NT2/D1 (cell line): ENCODE measurements at regions not wholly inside any gene's neighbourhood (a gene's known extent, or its start where the extent isn't known, plus 50 kb on each side); places are given as distances from the start of the nearest gene placed in this dataset.

Source experiments
- DNase-seq: peaks from one replicate; pipeline ENCODE4 v3.0.0-alpha.2; 2011; ENCODE audit warnings: low read depth, low spot score
- H3K27me3 ChIP-seq: 2 replicates; pipeline ENCODE4 v1.6.0; 2011; ENCODE audit warnings: mild to moderate bottlenecking; ENCODE audit not compliant: insufficient read length, insufficient read depth
- H3K36me3 ChIP-seq: 2 replicates; pipeline ENCODE4 v1.6.1; 2011; ENCODE audit warnings: mild to moderate bottlenecking, low read length, mixed read lengths; ENCODE audit not compliant: insufficient read depth, insufficient read length
- H3K4me1 ChIP-seq: 2 replicates; pipeline ENCODE4 v1.5.1; 2011; ENCODE audit not compliant: insufficient read depth, insufficient read length
- H3K4me3 ChIP-seq: 2 replicates; pipeline ENCODE4 v1.5.1; 2011; ENCODE audit warnings: low read depth; ENCODE audit not compliant: insufficient read length
- H3K9ac ChIP-seq: 2 replicates; pipeline ENCODE4 v1.6.0; 2011; ENCODE audit warnings: low read depth; ENCODE audit not compliant: insufficient read length
- H3K9me3 ChIP-seq: 2 replicates; pipeline ENCODE4 v1.5.1; 2011; ENCODE audit warnings: mild to moderate bottlenecking, low read length; ENCODE audit not compliant: insufficient read depth
- SUZ12 ChIP-seq: IDR thresholded peaks from 2 replicates; pipeline ENCODE4 v1.6.1; 2011; ENCODE audit not compliant: insufficient read length, insufficient read depth; ENCODE audit errors: extremely low read depth
- YY1 ChIP-seq: IDR thresholded peaks from 2 replicates; pipeline ENCODE4 v1.6.1; 2011; ENCODE audit not compliant: insufficient read length, insufficient read depth
- ZNF274 ChIP-seq: IDR thresholded peaks from 2 replicates; pipeline ENCODE4 v1.6.1; 2011; ENCODE audit warnings: mild to moderate bottlenecking, low read depth, low read length

DNA sequence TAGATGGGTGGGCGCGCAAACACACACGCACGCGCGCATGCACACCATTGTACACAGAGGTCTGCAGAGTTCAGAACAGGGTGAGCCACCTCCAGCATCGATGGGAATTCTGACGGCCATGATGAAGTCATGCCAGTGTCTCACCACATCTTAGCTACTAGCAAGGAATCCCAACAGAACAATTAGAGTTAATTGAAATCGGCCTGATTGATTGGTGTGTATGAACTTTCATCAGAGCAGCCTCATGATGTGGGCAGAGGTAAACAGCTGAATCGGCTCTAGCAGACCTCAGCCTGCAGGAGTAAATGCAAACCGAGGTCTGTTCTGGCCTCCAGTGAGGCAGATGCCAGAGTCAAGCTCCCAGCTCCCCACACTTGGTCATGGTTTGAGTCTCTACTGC lies 200.6 kb downstream of the CBLN1 start:
- Histone ChIP-seq H3K27me3 (no peaks in the 10 kb centered on the region), H3K4me3 (no peak overlapping the region), H3K9ac (no peak overlapping the region), H3K36me3 (no peaks in the 10 kb centered on the region), H3K9me3 (peaks cover 52% of the 10 kb centered on the region), H3K4me1 (no peaks in the 10 kb centered on the region)
- DNase-seq, result no peak
- TF ChIP-seq SUZ12 (no peak), YY1 (no peak), ZNF274 (no peak)

DNA sequence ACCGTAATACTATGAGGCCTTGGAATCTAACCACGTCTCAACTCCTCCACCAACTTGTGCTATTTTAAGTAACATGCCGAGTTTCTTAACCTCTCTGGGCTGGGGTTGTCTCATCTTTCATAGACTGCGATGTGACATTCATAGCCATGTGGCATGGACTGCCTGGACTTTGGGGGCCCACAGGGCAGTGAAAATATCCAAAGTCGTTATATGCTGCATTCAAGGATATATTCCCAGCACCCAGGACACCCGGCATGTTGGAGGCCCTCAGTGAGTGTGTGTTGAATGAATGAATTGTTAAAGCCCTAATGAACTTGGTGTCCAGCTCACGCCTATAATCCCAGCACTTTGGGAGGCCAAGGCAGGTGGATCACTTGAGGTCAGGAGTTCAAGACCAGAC lies 203.1 kb downstream of the CBLN1 start:
- Histone ChIP-seq H3K36me3 (no peaks in the 10 kb centered on the region), H3K9ac (no peak overlapping the region), H3K4me1 (no peaks in the 10 kb centered on the region), H3K27me3 (no peaks in the 10 kb centered on the region), H3K4me3 (no peak overlapping the region), H3K9me3 (peaks cover 34% of the 10 kb centered on the region)
- no peak for DNase-seq
- TF ChIP-seq ZNF274, result no peak
- TF ChIP-seq SUZ12, result no peak
- no peak for TF ChIP-seq YY1

DNA sequence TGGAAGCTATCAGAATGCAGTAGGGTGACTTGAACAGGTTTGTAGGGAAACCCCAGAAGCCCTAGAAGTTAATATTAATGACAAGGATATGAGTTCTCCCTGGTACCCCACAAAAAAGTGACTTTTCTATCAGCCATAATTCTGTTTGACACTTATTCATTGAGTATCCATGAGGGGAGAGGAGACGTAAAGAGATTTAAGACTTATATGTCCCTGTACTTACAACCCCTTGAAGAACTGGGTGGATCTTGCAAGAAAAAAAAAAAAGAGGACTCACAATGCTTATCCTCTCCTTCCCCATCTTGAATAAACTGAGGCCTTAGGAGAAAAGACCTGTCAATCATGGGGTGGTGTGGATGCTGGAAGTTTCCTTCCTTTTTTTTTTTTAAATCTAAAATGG lies 203.5 kb downstream of the CBLN1 start:
- Histone ChIP-seq H3K9me3 (peaks cover 34% of the 10 kb centered on the region), H3K9ac (no peak overlapping the region), H3K27me3 (no peaks in the 10 kb centered on the region), H3K36me3 (no peaks in the 10 kb centered on the region), H3K4me3 (no peak overlapping the region), H3K4me1 (no peaks in the 10 kb centered on the region)
- TF ChIP-seq ZNF274, result peak; percentile 73
- TF ChIP-seq SUZ12, result no peak
- no peak for DNase-seq

DNA sequence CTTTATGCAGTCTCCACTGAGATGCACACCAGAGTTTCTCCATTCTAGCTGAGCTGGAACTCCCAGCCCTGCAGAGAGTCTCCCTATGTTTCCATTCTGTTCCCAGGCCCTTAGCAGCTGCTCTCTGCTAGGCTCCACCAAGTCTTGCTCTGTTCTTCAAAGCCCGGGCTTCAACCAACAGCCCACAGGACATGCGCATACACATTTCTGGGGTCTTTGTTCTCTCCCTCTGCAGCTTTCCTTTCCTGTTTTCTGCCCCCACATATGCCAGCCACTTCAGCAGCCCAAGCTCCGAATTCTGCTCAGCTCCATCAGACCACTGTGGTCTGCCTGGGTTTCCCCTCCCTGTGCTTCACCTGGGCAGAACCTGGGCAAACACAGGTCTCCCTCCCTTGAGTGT lies 205.9 kb downstream of the CBLN1 start:
- TF ChIP-seq ZNF274 (no peak), YY1 (no peak), SUZ12 (no peak)
- Histone ChIP-seq H3K9me3 (peaks cover 34% of the 10 kb centered on the region), H3K36me3 (no peaks in the 10 kb centered on the region), H3K27me3 (no peaks in the 10 kb centered on the region), H3K9ac (no peak overlapping the region), H3K4me3 (no peak overlapping the region), H3K4me1 (no peaks in the 10 kb centered on the region)
- peak; percentile 44 for DNase-seq

DNA sequence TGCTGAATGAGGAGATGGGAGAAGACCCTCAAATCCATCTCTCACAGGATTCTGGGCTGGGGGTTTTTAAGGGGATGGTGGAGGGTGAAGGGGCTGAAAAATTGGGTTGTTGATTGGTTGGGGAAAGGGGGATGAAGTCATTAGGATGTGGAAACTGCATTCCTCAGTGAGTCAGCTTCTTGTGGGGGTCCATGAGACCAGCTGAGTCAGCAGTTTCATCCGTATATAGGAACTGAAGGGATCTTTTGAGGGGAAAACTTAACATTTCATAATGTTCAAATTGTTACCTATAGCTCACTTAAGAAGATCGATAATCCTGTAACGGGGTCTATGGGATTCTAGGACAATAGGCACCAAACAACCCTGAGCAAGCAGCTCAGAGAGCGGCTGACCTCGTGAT lies 213.4 kb downstream of the CBLN1 start:
- no peaks in the 10 kb centered on the region for H3K36me3 ChIP-seq
- TF ChIP-seq YY1 (no peak), ZNF274 (no peak), SUZ12 (no peak)
- H3K27me3 ChIP-seq, result no peaks in the 10 kb centered on the region
- peaks cover 8% of the 10 kb centered on the region; the same call in 1 of the 2 replicates for H3K9me3 ChIP-seq
- no peak overlapping the region for H3K4me3 ChIP-seq
- no peak overlapping the region for H3K9ac ChIP-seq
- DNase-seq, result no peak
- no peaks in the 10 kb centered on the region for H3K4me1 ChIP-seq

DNA sequence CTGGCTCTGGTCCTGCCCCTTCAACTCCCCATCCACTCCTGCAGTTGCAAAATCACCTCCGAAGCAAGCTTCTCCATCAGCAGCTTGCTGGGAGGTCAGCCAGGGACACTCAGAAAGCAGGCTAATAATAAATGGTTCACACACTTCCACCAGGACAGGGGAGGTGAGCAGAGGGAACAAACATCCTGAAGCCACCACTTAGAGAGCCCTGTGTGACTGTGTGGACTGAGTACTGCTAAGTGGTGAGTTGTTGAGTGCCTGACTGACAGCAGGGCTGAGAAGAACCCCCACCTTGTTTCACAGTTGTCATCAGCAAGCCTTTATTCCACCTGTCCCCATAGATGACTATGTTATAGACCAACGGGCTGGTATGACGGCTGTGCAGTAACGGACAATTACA lies 213.9 kb downstream of the CBLN1 start:
- Histone ChIP-seq H3K36me3 (no peaks in the 10 kb centered on the region), H3K4me3 (no peak overlapping the region), H3K9ac (no peak overlapping the region), H3K4me1 (no peaks in the 10 kb centered on the region), H3K27me3 (no peaks in the 10 kb centered on the region), H3K9me3 (peaks cover 8% of the 10 kb centered on the region; the same call in 1 of the 2 replicates)
- no peak for DNase-seq
- TF ChIP-seq SUZ12, result no peak
- no peak for TF ChIP-seq ZNF274
- TF ChIP-seq YY1, result no peak

DNA sequence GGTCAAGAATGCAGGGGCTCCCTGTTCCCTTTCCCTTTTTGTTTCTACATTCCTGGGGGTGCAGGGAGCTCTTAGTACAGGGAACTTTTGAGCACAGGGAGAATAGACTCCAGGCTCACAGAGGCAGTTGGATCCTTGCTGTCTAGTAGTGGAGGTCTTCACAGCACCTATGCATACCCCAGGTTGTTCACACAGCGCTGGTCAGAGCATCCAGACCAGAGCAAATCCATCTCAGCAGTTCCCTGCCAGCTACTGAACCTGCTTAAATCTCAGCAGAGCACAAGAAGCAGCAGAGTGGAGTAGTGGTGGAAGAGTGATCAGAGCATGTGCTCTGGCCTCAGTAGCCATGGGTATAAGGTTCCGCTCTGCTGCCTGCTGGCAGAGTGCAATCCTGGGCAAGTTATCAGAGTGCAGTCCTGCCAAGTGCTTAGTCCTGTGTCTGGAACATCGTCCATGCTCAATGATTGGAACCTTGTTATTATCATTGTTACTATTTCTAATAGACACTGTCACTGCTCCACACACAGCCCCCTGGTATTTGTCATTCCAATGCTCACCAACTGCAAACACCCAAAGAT lies 220.4 kb downstream of the CBLN1 start:
- Histone ChIP-seq H3K4me1 (peaks cover 5% of the 10 kb centered on the region), H3K27me3 (no peaks in the 10 kb centered on the region), H3K4me3 (no peak overlapping the region), H3K9me3 (no peaks in the 10 kb centered on the region), H3K9ac (no peak overlapping the region), H3K36me3 (no peaks in the 10 kb centered on the region)
- no peak for TF ChIP-seq SUZ12
- no peak for TF ChIP-seq YY1
- TF ChIP-seq ZNF274, result no peak
- no peak for DNase-seq

DNA sequence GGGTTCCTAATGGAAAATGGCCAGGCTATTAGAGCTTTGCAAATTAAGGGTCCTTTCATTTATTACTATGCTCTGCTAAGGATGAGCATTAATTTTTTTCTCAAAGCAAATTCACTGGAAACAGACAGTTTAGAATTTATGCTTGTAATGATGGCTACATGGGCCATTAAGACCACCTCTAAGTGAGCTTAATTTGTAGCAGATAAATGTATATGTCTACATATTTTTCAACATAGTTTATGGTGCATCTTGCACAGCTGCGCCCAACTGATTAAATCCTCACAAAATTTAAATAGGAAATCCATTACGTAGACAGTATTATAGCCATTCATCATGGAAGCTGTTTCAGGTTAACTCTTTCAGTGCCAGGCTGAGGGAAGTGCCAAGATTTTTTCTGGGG lies 220.9 kb downstream of the CBLN1 start:
- no peaks in the 10 kb centered on the region for H3K9me3 ChIP-seq
- H3K9ac ChIP-seq, result no peak overlapping the region
- no peaks in the 10 kb centered on the region for H3K27me3 ChIP-seq

More for the DNA sequence above, 220.9 kb downstream of the CBLN1 start:
- Histone ChIP-seq H3K4me1 (peaks cover 7% of the 10 kb centered on the region), H3K4me3 (no peak overlapping the region), H3K36me3 (no peaks in the 10 kb centered on the region)
- TF ChIP-seq YY1 (no peak), SUZ12 (no peak), ZNF274 (no peak)
- DNase-seq, result no peak
